HG02588 (cell line): ENCODE measurements at regions not wholly inside any gene's neighbourhood (a gene's known extent, or its start where the extent isn't known, plus 50 kb on each side); places are given as distances from the start of the nearest gene placed in this dataset.

Experiments
- ATAC-seq: cut with Tn5 transposase; IDR thresholded peaks from one replicate; pipeline ENCODE4 v1.9.1; 2021; ENCODE audit warnings: mild to moderate bottlenecking, moderate library complexity; ENCODE audit not compliant: unreplicated experiment

- ATAC-seq, result no peak
These were observed 239.6 kb upstream of the TRAM1L1 start for GRCh38 chr4:117324851-117325491.

GRCh38 chr4:117326091-117326490 lies 240.7 kb upstream of the TRAM1L1 start:
- no peak for ATAC-seq

GRCh38 chr4:117327491-117327890 lies 242.1 kb upstream of the TRAM1L1 start:
- ATAC-seq, result no peak

- ATAC-seq, result no peak
These were observed 243.0 kb upstream of the TRAM1L1 start for GRCh38 chr4:117328333-117328732.

DNA sequence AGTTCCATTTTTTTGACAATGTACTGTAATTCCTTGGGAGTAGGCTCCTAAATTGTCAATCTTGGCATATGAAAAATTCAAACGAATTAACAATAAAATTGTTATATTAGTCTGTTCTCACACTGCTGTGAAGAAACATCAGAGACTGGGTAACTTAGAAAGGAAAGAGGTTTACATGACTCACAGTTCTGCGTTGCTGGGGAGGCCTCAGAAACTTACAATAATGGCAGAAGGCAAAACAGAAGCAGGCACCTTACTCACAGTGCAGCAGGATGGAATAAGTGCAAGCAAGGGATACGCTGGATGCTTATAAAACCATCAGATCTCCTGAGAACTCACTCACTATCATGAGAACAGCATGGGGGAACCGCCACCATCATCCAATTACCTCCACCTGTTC lies 246.4 kb upstream of the TRAM1L1 start:
- no peak for ATAC-seq

DNA sequence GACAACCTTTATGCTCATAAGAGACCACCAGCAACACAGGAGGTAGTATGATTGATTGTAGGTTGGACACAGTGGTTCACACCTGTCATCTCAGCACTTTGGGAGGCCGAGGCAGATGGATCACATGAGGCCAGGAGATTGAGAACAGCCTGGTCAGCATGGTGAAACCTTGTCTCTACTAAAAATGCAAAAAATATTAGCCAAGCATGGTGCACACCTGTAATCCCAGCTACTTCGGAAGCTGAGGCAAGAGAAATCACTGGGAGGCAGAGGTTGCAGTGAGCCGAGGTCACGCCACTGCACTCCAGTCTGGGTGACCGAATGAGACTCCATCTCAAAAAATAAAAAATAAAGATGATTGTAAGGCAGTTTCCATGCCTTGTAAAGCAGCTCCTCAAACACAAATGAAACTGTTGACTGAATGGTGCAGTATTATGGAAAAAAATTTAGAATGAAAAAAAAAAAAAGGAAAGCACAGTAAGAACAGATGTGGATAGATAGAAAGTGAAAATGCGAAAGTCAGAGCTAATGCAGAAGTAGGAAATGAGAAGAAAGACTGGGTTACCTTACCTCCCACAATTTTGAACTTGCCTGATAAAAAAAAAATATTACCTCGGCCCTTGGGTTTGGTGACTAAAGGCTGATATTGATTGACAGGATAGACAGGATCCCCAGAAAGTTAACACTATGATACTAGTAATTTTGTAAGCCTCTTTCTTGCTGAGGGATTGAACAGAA lies 249.2 kb upstream of the TRAM1L1 start:
- ATAC-seq, result no peak

DNA sequence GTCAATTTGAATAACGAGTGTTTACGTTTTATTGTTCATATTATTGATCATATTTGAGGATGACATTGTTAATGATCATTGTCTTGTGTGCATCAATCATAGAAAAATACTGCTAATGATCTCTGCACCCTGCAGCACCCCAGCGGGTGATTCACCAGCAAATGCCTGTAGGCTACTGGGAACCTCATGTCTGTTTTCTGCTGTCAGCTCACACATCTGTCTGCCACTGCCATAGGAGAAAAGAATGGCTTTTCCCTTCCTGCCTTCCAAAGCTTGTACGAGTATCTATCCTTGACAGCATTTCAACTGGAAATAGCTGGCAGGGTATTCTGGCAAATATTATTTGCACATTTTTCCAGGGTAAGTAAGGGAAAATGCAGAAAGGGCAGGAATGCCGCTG lies 272.1 kb upstream of the TRAM1L1 start:
- ATAC-seq, result no peak

DNA sequence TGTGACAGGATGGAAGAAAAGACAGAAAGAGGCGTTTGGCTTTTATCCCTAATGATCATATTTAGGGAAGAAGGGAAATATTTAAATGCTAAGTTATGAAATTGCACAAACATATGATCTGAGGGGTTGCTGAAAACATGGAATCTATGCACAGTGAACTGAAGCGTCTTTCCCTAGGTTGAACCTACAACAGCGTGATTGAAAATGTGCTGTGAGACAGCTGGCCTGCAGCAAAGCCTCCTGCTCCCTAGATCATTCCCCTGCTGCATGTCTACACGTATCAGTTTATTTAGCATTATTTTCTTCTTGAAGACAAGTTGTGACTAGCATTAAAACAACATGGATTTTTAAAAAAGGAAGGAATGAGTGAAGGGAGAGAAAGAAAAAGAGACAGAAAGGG lies 272.5 kb upstream of the TRAM1L1 start:
- ATAC-seq, result no peak

- ATAC-seq, result no peak
These were observed 285.7 kb upstream of the TRAM1L1 start for GRCh38 chr4:117370944-117371668.

DNA sequence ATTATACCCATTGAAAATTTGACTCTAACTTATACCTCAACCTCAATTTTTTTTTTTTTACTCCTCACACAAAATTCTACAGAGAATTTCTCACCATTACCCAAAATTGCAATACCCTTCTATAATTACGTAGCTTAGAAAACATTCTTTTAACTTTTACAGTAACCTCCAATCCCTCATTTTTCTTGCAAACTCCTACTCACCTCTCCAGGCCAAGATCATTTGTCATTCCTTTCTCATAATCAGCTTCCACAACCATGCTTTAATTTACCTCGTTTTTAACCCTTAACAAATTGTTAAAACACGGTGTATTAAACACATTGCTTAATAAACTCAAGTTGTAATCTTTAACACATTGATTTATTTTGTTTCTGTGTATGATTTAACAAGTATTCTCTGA lies 289.7 kb upstream of the TRAM1L1 start:
- no peak for ATAC-seq

DNA sequence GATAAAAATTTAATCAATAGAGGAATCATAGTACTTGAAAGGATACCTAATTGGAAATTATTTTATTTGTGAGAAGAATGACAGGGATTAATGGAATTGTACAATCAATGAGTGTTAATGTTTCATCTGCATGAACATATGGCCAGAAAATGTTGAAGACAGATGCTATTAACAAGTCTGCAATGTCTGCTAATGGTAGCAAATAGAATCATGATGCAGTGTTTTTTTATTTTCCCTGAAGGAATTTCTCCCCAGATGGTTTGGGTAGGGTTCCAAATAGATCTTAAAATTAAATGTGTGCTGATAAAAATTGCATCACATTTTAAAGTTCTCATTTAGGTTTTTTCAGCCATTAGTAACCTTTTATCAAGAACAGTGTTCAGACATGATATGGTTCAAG lies 291.3 kb upstream of the TRAM1L1 start:
- no peak for ATAC-seq

DNA sequence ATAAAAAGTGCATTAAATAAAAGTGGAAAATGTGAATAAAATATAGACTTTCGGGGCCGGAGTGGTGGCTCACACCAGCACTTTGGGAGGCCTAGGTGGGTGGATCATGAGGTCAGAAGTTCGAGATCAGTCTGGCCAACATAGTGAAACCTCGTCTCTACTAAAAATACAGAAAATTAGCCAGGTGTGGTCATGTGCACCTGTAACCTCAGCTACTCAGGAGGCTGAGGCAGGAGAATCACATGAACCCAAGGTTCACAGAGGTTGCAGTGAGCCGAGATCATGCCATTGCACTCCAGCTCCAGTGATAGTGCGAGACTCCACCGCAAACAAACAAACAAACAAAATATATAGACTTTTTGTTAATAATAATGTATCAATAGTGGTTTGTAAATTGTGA lies 293.6 kb upstream of the TRAM1L1 start:
- ATAC-seq, result no peak

GRCh38 chr4:117383468-117383867 lies 298.1 kb upstream of the TRAM1L1 start:
- ATAC-seq, result no peak

- no peak for ATAC-seq
These were observed 300.1 kb upstream of the TRAM1L1 start for GRCh38 chr4:117385526-117385925.

- no peak for ATAC-seq
These were observed 301.7 kb upstream of the TRAM1L1 start for GRCh38 chr4:117387072-117387471.

DNA sequence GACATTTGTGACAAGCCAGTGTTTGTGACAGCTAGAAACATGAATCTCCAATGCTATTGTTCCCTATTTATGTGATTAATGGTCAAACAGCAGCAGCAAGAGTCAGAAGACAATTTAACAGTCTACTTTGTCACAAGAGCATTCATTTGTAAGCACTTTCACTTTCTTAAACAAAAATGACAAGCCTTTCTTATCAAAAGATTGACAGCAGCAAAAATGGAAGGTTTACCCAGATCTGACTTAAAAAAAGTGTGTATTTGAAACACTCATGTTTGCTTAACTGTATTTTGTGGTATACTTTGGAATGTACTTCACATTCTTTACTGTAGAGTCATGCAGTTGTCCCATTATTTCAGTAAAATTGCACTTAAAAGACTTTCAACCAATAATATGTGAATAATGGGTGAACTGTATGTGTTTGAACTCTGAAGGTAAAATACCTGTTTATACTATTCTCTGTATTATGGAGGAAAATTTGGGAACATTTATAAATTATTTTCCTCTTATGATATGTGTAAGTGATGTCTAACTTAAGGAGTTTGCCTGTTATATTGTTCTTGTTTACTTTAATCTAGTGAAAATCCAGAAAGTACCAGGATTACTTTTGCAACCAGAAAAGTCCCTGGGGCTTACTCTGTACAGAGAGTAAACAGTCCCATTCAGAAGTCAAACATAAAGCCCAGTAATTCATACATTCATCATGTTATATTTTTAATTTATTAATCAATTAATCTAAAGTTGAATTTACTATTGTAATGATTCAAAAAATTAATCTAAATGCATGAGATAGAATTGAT lies 314.9 kb upstream of the TRAM1L1 start:
- ATAC-seq, result no peak

GRCh38 chr4:117412661-117413060 lies 327.3 kb upstream of the TRAM1L1 start:
- no peak for ATAC-seq

DNA sequence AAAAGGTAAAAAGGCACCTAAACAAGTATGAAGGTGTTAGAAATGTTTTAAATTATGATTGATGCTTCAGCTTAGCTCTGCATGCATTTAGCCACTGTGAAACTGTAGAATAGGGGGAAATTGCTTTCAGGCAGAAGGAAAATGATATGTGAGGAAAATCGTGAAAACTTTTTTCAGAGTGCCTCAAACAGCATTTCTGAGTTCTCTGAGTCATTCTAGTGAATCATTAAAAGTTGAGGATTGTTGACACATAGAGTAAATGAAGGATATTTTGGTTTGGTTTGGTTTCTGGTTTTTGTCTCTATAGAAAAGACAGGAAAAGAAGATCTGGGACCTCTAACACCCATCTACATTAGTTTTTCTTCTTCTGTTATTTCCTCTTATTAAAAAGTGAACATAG lies 332.5 kb upstream of the TRAM1L1 start:
- no peak for ATAC-seq

- ATAC-seq, result no peak
These were observed 335.6 kb upstream of the TRAM1L1 start for GRCh38 chr4:117420948-117421347.

DNA sequence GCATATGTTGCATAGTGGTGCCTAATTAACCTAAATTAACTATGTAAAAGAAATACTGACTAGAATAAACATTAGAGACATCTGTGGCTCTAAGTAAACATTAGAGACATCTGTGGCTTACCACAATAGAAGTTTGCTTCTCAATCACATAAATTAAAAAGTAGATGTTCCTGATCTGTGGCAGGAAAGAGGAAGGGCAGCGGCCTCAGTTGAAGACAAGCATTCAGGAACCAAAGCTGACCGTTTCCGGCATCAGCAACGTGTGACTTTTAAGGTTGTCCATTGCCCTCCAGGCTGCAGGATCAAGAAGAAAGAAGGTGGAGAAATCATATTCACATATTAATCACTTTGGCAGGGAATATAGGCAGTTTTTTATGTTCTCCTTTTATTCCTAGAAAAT lies 336.3 kb upstream of the TRAM1L1 start:
- no peak for ATAC-seq

GRCh38 chr4:117422297-117422696 lies 336.9 kb upstream of the TRAM1L1 start:
- ATAC-seq, result no peak
